ENCODE measurements at regions not wholly inside any gene's neighbourhood (a gene's known extent, or its start where the extent isn't known, plus 50 kb on each side); places are given as distances from the start of the nearest gene placed in this dataset.

GRCh38 chr3:144774897-144775296, 803.3 kb downstream of the DIPK2A start:
- no peak for TF ChIP-seq CTCF (IDR thresholded peaks at IDR 0.05)
- TF ChIP-seq POLR2A (IDR thresholded peaks at IDR 0.05), result no peak
